GM23248 (cell line): ENCODE measurements at regions not wholly inside any gene's neighbourhood (a gene's known extent, or its start where the extent isn't known, plus 50 kb on each side); places are given as distances from the start of the nearest gene placed in this dataset.
A peak's percentile ranks its signal among the peaks of the same experiment; 100 is the strongest.
"Not testable (repeated sequence)": the region's sequence is repeated elsewhere in the genome, so short reads cannot be mapped to it uniquely, and the experiment has no call there.

Source experiments
- DNase-seq: peaks from one replicate; pipeline ENCODE4 v3.0.0-alpha.2; 2015
- H2AFZ ChIP-seq: fragments of 200-600 bp; sonication (generic); 2 replicates; pipeline ENCODE4 v1.6.1; 2016; ENCODE audit warnings: antibody characterized with exemption
- H3F3A ChIP-seq: fragments of 200-600 bp; sonication (generic); 2 replicates; pipeline ENCODE4 v1.6.1; 2016; ENCODE audit warnings: mild to moderate bottlenecking, antibody characterized with exemption, mixed run types; ENCODE audit not compliant: insufficient read depth
- H3K27ac ChIP-seq: fragments of 200-600 bp; sonication (generic); 2 replicates; pipeline ENCODE4 v1.5.1; 2016; ENCODE audit warnings: mild to moderate bottlenecking
- H3K27me3 ChIP-seq: fragments of 200-600 bp; sonication (generic); replicated peaks from 2 replicates; pipeline ENCODE4 v1.6.1; 2016; ENCODE audit warnings: mild to moderate bottlenecking; ENCODE audit not compliant: insufficient read depth
- H3K36me3 ChIP-seq: fragments of 200-600 bp; sonication (generic); 2 replicates; pipeline ENCODE4 v1.6.1; 2016; ENCODE audit warnings: low read depth, mild to moderate bottlenecking
- H3K4me1 ChIP-seq: fragments of 200-600 bp; sonication (generic); 2 replicates; pipeline ENCODE4 v1.6.1; 2016; ENCODE audit warnings: mild to moderate bottlenecking; ENCODE audit not compliant: insufficient read depth
- H3K4me2 ChIP-seq: fragments of 200-600 bp; sonication (generic); one replicate; pipeline ENCODE4 v1.6.1; 2016; ENCODE audit warnings: mild to moderate bottlenecking; ENCODE audit not compliant: unreplicated experiment
- H3K4me3 ChIP-seq: fragments of 200-600 bp; sonication (generic); 2 replicates; pipeline ENCODE4 v1.5.1; 2016; ENCODE audit warnings: mild to moderate bottlenecking
- H3K79me2 ChIP-seq: fragments of 200-600 bp; sonication (generic); 2 replicates; pipeline ENCODE4 v1.6.1; 2016; ENCODE audit warnings: mild to moderate bottlenecking; ENCODE audit not compliant: insufficient read depth
- H3K9ac ChIP-seq: fragments of 200-600 bp; sonication (generic); 2 replicates; pipeline ENCODE4 v1.6.1; 2016; ENCODE audit warnings: mild to moderate bottlenecking
- H3K9me2 ChIP-seq: fragments of 200-600 bp; sonication (generic); 2 replicates; pipeline ENCODE4 v1.6.1; 2016; ENCODE audit warnings: mixed run types, mild to moderate bottlenecking, moderate library complexity; ENCODE audit not compliant: insufficient read depth
- H3K9me3 ChIP-seq: fragments of 200-600 bp; sonication (generic); one replicate; pipeline ENCODE4 v1.6.1; 2017; ENCODE audit warnings: low read depth
- H4K20me1 ChIP-seq: fragments of 200-600 bp; sonication (generic); 2 replicates; pipeline ENCODE4 v1.6.0; 2016; ENCODE audit not compliant: insufficient read depth
- EZH2 ChIP-seq: fragments of 200-600 bp; sonication (generic); IDR thresholded peaks from 2 replicates; pipeline ENCODE4 v1.6.1; 2018; ENCODE audit warnings: antibody characterized with exemption, mild to moderate bottlenecking; ENCODE audit not compliant: insufficient read depth, poor library complexity, severe bottlenecking
- EZH2phosphoT487 ChIP-seq: fragments of 200-600 bp; sonication (generic); IDR thresholded peaks from 2 replicates; pipeline ENCODE4 v1.6.1; 2018; ENCODE audit warnings: antibody characterized with exemption, moderate library complexity, mild to moderate bottlenecking, low read depth; ENCODE audit not compliant: insufficient read depth
- WGBS, 2 experiments: methylation state at CpG; one replicate each; pipeline ENCODE4 v1.1.6; 2015 to 2017; ENCODE audit warnings: low lambda C conversion rate in 2 of 2, low coverage in 1 of 2; ENCODE audit errors: missing lambda C conversion rate in 2 of 2; 5-methylcytosine and 5-hydroxymethylcytosine counted together
- in situ Hi-C: fragments of 300-500 bp; cut with MboI; formaldehyde crosslinking; loops from 2 replicates; pipeline ENCODE4 v1.15.0; 2020

GRCh38 chrX:77223046-77223445 lies 224.1 kb upstream of the FGF16 start:
- no peaks in the 10 kb centered on the region for H3K4me1 ChIP-seq
- TF ChIP-seq EZH2phosphoT487 (no peak), EZH2 (no peak)
- H3K4me2 ChIP-seq = no peak overlapping the region
- H3K9me3 ChIP-seq = no peaks in the 10 kb centered on the region
- H3K4me3 ChIP-seq = no peak overlapping the region
- 41 to 47% methylated on average over 7 to 8 of the region's 8 CpGs for WGBS, 2 experiments
- H2AFZ ChIP-seq = no peak overlapping the region
- H3K79me2 ChIP-seq = no peaks in the 10 kb centered on the region
- H4K20me1 ChIP-seq = no peaks in the 10 kb centered on the region
- H3K36me3 ChIP-seq = no peaks in the 10 kb centered on the region
- no peaks in the 10 kb centered on the region for H3K27me3 ChIP-seq
- H3K27ac ChIP-seq = no peak overlapping the region
- H3F3A ChIP-seq = no peaks in the 10 kb centered on the region
- no peak for DNase-seq
- H3K9me2 ChIP-seq = no peaks in the 10 kb centered on the region
- in situ Hi-C loops = no loop called here
- no peak overlapping the region for H3K9ac ChIP-seq

- no peak overlapping the region for H3K9ac ChIP-seq
- H3K9me2 ChIP-seq = no peaks in the 10 kb centered on the region
- H2AFZ ChIP-seq = no peak overlapping the region
- no peaks in the 10 kb centered on the region for H4K20me1 ChIP-seq
- H3K4me1 ChIP-seq = no peaks in the 10 kb centered on the region
- TF ChIP-seq EZH2phosphoT487 (no peak), EZH2 (no peak)
- no peak overlapping the region for H3K4me3 ChIP-seq
- H3K27ac ChIP-seq = no peak overlapping the region
- no peaks in the 10 kb centered on the region for H3F3A ChIP-seq
- 8 to 13% methylated on average over 2 of the region's 2 CpGs for WGBS, 2 experiments
- no peaks in the 10 kb centered on the region for H3K27me3 ChIP-seq
- no peaks in the 10 kb centered on the region for H3K36me3 ChIP-seq
- no peaks in the 10 kb centered on the region for H3K9me3 ChIP-seq
- DNase-seq = no peak
- no peaks in the 10 kb centered on the region for H3K79me2 ChIP-seq
- no peak overlapping the region for H3K4me2 ChIP-seq
- in situ Hi-C loops = no loop called here
Measured at GRCh38 chrX:77264490-77264889, 182.7 kb upstream of the FGF16 start.

GRCh38 chrX:77275392-77275791 lies 171.8 kb upstream of the FGF16 start:
- TF ChIP-seq EZH2 (no peak), EZH2phosphoT487 (no peak)
- Histone ChIP-seq H3K9me3 (no peaks in the 10 kb centered on the region), H4K20me1 (no peaks in the 10 kb centered on the region), H3K4me3 (no peak overlapping the region), H3K4me2 (no peak overlapping the region), H3K27me3 (no peaks in the 10 kb centered on the region), H2AFZ (no peak overlapping the region), H3K79me2 (no peaks in the 10 kb centered on the region), H3K4me1 (no peaks in the 10 kb centered on the region), H3K27ac (no peak overlapping the region), H3K36me3 (no peaks in the 10 kb centered on the region), H3K9me2 (no peaks in the 10 kb centered on the region), H3F3A (no peaks in the 10 kb centered on the region), H3K9ac (no peak overlapping the region)
- peak; percentile 0 for DNase-seq
- in situ Hi-C loops = no loop called here
- 38 to 43% methylated on average over 1 of the region's 1 CpG for WGBS, 2 experiments

GRCh38 chrX:77276742-77277141 lies 170.4 kb upstream of the FGF16 start:
- Histone ChIP-seq H3K9me2 (no peaks in the 10 kb centered on the region), H2AFZ (no peak overlapping the region), H3K27me3 (no peaks in the 10 kb centered on the region), H3K4me3 (no peak overlapping the region), H3K36me3 (no peaks in the 10 kb centered on the region), H4K20me1 (no peaks in the 10 kb centered on the region), H3K9ac (no peak overlapping the region), H3K4me1 (no peaks in the 10 kb centered on the region), H3K9me3 (no peaks in the 10 kb centered on the region), H3F3A (no peaks in the 10 kb centered on the region), H3K27ac (no peak overlapping the region), H3K4me2 (no peak overlapping the region), H3K79me2 (no peaks in the 10 kb centered on the region)
- TF ChIP-seq EZH2 (no peak), EZH2phosphoT487 (no peak)
- WGBS, 2 experiments = 17 to 57% methylated on average over 1 of the region's 1 CpG
- in situ Hi-C loops = no loop called here
- DNase-seq = no peak

GRCh38 chrX:77277911-77278310 lies 169.3 kb upstream of the FGF16 start:
- Histone ChIP-seq H3K9me2 (no peaks in the 10 kb centered on the region), H4K20me1 (no peaks in the 10 kb centered on the region), H3K79me2 (no peaks in the 10 kb centered on the region), H3K9me3 (no peaks in the 10 kb centered on the region), H3F3A (no peaks in the 10 kb centered on the region), H3K4me3 (no peak overlapping the region), H3K4me2 (no peak overlapping the region), H3K9ac (no peak overlapping the region), H3K27me3 (no peaks in the 10 kb centered on the region), H3K36me3 (no peaks in the 10 kb centered on the region), H3K27ac (no peak overlapping the region), H3K4me1 (no peaks in the 10 kb centered on the region), H2AFZ (no peak overlapping the region)
- WGBS, 2 experiments = 35 to 39% methylated on average over 2 of the region's 2 CpGs
- no peak for DNase-seq
- in situ Hi-C loops = no loop called here
- no peak for TF ChIP-seq EZH2phosphoT487
- TF ChIP-seq EZH2 = no peak

- in situ Hi-C loops = not testable (repeated sequence)
- 80% methylated on average over 1 of the region's 19 CpGs; no CpG with 5 or more reads in 1 of the 2 experiments for WGBS, 2 experiments
Measured at GRCh38 chrX:77279373-77279772, 167.8 kb upstream of the FGF16 start.

More at GRCh38 chrX:77279373-77279772, 167.8 kb upstream of the FGF16 start:
- H3K4me3 ChIP-seq, H3F3A ChIP-seq, H3K79me2 ChIP-seq, H3K36me3 ChIP-seq, H3K9me2 ChIP-seq, H3K9me3 ChIP-seq, H3K4me1 ChIP-seq, H3K27ac ChIP-seq, H3K27me3 ChIP-seq, H4K20me1 ChIP-seq, H3K4me2 ChIP-seq, H2AFZ ChIP-seq, H3K9ac ChIP-seq, DNase-seq: not testable (repeated sequence)
